ENCODE measurements at regions not wholly inside any gene's neighbourhood (a gene's known extent, or its start where the extent isn't known, plus 50 kb on each side); places are given as distances from the start of the nearest gene placed in this dataset.

DNA sequence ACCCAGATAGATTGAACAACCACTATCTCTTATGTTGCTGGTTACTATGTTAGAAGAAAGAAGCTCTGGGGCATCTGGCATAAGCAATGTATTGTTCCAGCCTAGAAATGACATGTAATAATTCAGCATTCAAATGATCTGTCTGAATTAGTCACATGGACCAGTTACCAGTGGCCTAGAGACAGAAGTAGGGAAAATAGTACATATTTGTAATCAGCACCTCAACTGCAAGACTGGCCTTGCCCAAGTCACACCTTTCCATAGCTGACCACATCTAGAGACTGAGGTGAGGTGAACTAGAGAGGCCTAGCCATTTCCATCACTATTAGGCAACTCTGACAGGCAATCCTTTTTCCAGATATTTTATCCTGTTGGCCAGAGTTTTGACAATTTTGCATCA lies 315.6 kb upstream of the KCND2 start:
- no peak for TF ChIP-seq EZH2 (IDR thresholded peaks at IDR 0.05; ENCODE audit: insufficient read depth, low read length)
- TF ChIP-seq, protein P1, sequence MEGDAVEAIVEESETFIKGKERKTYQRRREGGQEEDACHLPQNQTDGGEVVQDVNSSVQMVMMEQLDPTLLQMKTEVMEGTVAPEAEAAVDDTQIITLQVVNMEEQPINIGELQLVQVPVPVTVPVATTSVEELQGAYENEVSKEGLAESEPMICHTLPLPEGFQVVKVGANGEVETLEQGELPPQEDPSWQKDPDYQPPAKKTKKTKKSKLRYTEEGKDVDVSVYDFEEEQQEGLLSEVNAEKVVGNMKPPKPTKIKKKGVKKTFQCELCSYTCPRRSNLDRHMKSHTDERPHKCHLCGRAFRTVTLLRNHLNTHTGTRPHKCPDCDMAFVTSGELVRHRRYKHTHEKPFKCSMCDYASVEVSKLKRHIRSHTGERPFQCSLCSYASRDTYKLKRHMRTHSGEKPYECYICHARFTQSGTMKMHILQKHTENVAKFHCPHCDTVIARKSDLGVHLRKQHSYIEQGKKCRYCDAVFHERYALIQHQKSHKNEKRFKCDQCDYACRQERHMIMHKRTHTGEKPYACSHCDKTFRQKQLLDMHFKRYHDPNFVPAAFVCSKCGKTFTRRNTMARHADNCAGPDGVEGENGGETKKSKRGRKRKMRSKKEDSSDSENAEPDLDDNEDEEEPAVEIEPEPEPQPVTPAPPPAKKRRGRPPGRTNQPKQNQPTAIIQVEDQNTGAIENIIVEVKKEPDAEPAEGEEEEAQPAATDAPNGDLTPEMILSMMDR (IDR thresholded peaks at IDR 0.05; ENCODE audit: insufficient read depth, low read depth, low read length), result no peak
- no peak overlapping the region for H3K27ac Mint-ChIP-seq (ENCODE audit: unreplicated experiment)
- no peak overlapping the region for H2AFZ ChIP-seq (ENCODE audit: low read depth, low read length)
- H3K79me2 ChIP-seq (ENCODE audit: insufficient read depth, low read length), result no peaks in the 10 kb centered on the region
- H3K4me1 Mint-ChIP-seq (ENCODE audit: low read depth, unreplicated experiment), result peaks cover 3% of the 10 kb centered on the region
- no peak for FAIRE-seq
- no peak overlapping the region for H3K4me3 ChIP-seq (ENCODE audit: insufficient read depth, low read depth, low read length)
- no peaks in the 10 kb centered on the region for H4K20me1 ChIP-seq (ENCODE audit: insufficient read depth, low read length)
- H3K9me3 Mint-ChIP-seq (ENCODE audit: unreplicated experiment), result no peaks in the 10 kb centered on the region
- no peak for DNase-seq (ENCODE audit: low read depth)
- peaks cover 20% of the 10 kb centered on the region for H3K4me1 ChIP-seq (ENCODE audit: insufficient read depth, low read length)
- no peaks in the 10 kb centered on the region for H3K27me3 ChIP-seq (ENCODE audit: insufficient read depth, low read length)
- no peaks in the 10 kb centered on the region for H3K36me3 ChIP-seq (ENCODE audit: insufficient read depth, low read length)
- H3K27ac ChIP-seq (ENCODE audit: low read depth, low read length), result no peak overlapping the region
- H3K9me3 ChIP-seq (ENCODE audit: insufficient read depth, low read depth, low read length), result no peaks in the 10 kb centered on the region
- H3K36me3 Mint-ChIP-seq (ENCODE audit: low read depth, unreplicated experiment), result no peaks in the 10 kb centered on the region
- H3K4me3 Mint-ChIP-seq (ENCODE audit: unreplicated experiment), result no peak overlapping the region
- H3K27me3 Mint-ChIP-seq (ENCODE audit: low read depth, unreplicated experiment), result no peaks in the 10 kb centered on the region
- no peak overlapping the region for H3K4me2 ChIP-seq (ENCODE audit: low read length)
- no peak overlapping the region for H3K9ac ChIP-seq (ENCODE audit: low read length)

DNA sequence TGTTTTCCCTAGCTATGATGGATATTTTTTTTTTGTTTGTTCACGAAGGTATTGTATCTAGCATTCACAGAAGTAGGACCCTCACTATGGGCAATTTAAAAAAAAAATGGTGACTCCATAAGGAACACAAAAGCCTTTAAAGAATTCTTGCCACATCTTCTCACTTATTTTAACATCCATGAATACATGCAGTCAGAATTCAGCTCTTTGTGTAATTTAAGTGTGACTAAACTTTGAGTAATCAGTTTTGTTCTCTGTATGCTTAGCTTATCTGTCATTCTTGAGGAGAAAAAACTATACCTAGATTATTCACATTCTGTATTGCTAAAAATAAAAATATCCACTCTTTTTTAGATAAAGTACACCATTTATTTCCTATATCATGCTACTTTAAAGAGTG lies 313.2 kb upstream of the KCND2 start:
- H3K4me2 ChIP-seq (ENCODE audit: low read length), result peak overlapping the region; percentile 3
- H3K4me1 ChIP-seq (ENCODE audit: insufficient read depth, low read length), result peaks cover 22% of the 10 kb centered on the region
- no peak overlapping the region for H2AFZ ChIP-seq (ENCODE audit: low read depth, low read length)
- H3K36me3 Mint-ChIP-seq (ENCODE audit: low read depth, unreplicated experiment), result no peaks in the 10 kb centered on the region
- H3K27ac ChIP-seq (ENCODE audit: low read depth, low read length), result peak overlapping the region; percentile 28
- H3K27me3 ChIP-seq (ENCODE audit: insufficient read depth, low read length), result no peaks in the 10 kb centered on the region
- no peaks in the 10 kb centered on the region for H3K9me3 Mint-ChIP-seq (ENCODE audit: unreplicated experiment)
- no peak overlapping the region for H3K9ac ChIP-seq (ENCODE audit: low read length)
- no peaks in the 10 kb centered on the region for H4K20me1 ChIP-seq (ENCODE audit: insufficient read depth, low read length)
- TF ChIP-seq, protein P1 (IDR thresholded peaks at IDR 0.05; ENCODE audit: insufficient read depth, low read depth, low read length), result no peak
- TF ChIP-seq EZH2 (IDR thresholded peaks at IDR 0.05; ENCODE audit: insufficient read depth, low read length), result no peak
- H3K79me2 ChIP-seq (ENCODE audit: insufficient read depth, low read length), result no peaks in the 10 kb centered on the region
- no peaks in the 10 kb centered on the region for H3K27me3 Mint-ChIP-seq (ENCODE audit: low read depth, unreplicated experiment)
- H3K4me1 Mint-ChIP-seq (ENCODE audit: low read depth, unreplicated experiment), result peaks cover 14% of the 10 kb centered on the region
- peak overlapping the region; percentile 53 for H3K27ac Mint-ChIP-seq (ENCODE audit: unreplicated experiment)
- no peak overlapping the region for H3K4me3 ChIP-seq (ENCODE audit: insufficient read depth, low read depth, low read length)
- no peaks in the 10 kb centered on the region for H3K9me3 ChIP-seq (ENCODE audit: insufficient read depth, low read depth, low read length)
- peak; percentile 73 for FAIRE-seq
- H3K4me3 Mint-ChIP-seq (ENCODE audit: unreplicated experiment), result no peak overlapping the region
- H3K36me3 ChIP-seq (ENCODE audit: insufficient read depth, low read length), result no peaks in the 10 kb centered on the region
- DNase-seq (ENCODE audit: low read depth), result peak; percentile 59

DNA sequence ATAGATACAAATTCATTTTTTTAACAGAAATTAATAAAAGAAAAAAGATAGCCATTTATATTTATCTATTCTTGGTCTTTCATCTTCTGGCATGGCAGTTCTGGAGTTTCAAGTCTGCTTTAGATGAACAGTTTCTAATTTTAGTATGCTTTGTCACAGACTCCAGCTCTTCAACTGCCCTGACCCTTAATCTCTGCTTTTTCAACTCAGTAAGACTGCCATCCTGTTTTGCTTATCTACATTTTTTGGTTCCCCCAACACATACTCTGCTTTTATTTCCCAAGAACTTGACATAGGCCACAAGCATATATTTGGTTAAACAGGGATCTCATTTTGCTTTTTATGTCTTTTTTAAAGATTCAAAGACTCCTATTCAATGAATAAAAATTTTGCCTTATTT lies 309.3 kb upstream of the KCND2 start:
- no peaks in the 10 kb centered on the region for H3K36me3 ChIP-seq (ENCODE audit: insufficient read depth, low read length)
- DNase-seq (ENCODE audit: low read depth) (peak; percentile 2), FAIRE-seq (no peak)
- H3K79me2 ChIP-seq (ENCODE audit: insufficient read depth, low read length), result no peaks in the 10 kb centered on the region
- no peaks in the 10 kb centered on the region for H4K20me1 ChIP-seq (ENCODE audit: insufficient read depth, low read length)
- H3K4me3 Mint-ChIP-seq (ENCODE audit: unreplicated experiment), result no peak overlapping the region
- peaks cover 30% of the 10 kb centered on the region for H3K4me1 ChIP-seq (ENCODE audit: insufficient read depth, low read length)
- TF ChIP-seq, protein P1 (IDR thresholded peaks at IDR 0.05; ENCODE audit: insufficient read depth, low read depth, low read length), result no peak
- TF ChIP-seq EZH2 (IDR thresholded peaks at IDR 0.05; ENCODE audit: insufficient read depth, low read length), result no peak
- H3K4me2 ChIP-seq (ENCODE audit: low read length), result no peak overlapping the region
- no peaks in the 10 kb centered on the region for H3K9me3 Mint-ChIP-seq (ENCODE audit: unreplicated experiment)
- H2AFZ ChIP-seq (ENCODE audit: low read depth, low read length), result no peak overlapping the region
- H3K4me1 Mint-ChIP-seq (ENCODE audit: low read depth, unreplicated experiment), result peaks cover 20% of the 10 kb centered on the region
- no peak overlapping the region for H3K27ac ChIP-seq (ENCODE audit: low read depth, low read length)
- H3K36me3 Mint-ChIP-seq (ENCODE audit: low read depth, unreplicated experiment), result no peaks in the 10 kb centered on the region
- H3K4me3 ChIP-seq (ENCODE audit: insufficient read depth, low read depth, low read length), result no peak overlapping the region
- no peaks in the 10 kb centered on the region for H3K27me3 Mint-ChIP-seq (ENCODE audit: low read depth, unreplicated experiment)
- H3K9me3 ChIP-seq (ENCODE audit: insufficient read depth, low read depth, low read length), result no peaks in the 10 kb centered on the region
- no peak overlapping the region for H3K9ac ChIP-seq (ENCODE audit: low read length)
- no peaks in the 10 kb centered on the region for H3K27me3 ChIP-seq (ENCODE audit: insufficient read depth, low read length)
- H3K27ac Mint-ChIP-seq (ENCODE audit: unreplicated experiment), result peak overlapping the region; percentile 1

Data from astrocyte (in vitro differentiated cells and primary cell).